ENCODE measurements at regions not wholly inside any gene's neighbourhood (a gene's known extent, or its start where the extent isn't known, plus 50 kb on each side); places are given as distances from the start of the nearest gene placed in this dataset.
A peak's percentile ranks its signal among the peaks of the same experiment; 100 is the strongest.

DNA sequence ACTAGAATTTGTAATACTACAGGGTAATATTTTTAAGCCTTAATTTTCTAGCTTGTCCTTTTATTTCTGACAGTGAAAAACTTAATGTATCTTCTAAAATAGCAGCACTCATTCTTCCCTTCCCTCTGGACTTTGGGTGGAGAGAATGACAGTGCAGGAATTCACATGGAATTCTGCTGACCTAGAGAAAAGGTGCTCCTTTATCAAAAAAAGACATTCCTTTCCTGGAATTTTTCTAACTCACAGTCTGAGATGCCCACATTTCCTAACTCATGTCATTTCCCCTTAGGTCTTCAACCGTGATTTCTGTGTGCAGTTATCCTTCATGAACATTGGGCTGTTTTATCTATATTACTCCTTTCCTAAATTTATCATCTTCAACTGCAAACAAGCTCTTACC lies 137.8 kb upstream of the PDGFD start:
- no peaks in the 10 kb centered on the region for H3K27me3 ChIP-seq (replicated peaks; ENCODE audit: insufficient read depth)
- intact Hi-C loops (cut with DNase I) = no loop called here

GRCh38 chr11:104291646-104292045 lies 127.7 kb upstream of the PDGFD start:
- 96% methylated on average over 2 of the region's 2 CpGs for WGBS
- Histone ChIP-seq H3K4me1 (replicated peaks) (no peaks in the 10 kb centered on the region), H3K4me3 (no peak overlapping the region), H3K9me3 (no peaks in the 10 kb centered on the region), H3K27me3 (replicated peaks; ENCODE audit: insufficient read depth) (no peaks in the 10 kb centered on the region), H3K36me3 (no peaks in the 10 kb centered on the region), H3K27ac (no peak overlapping the region)
- intact Hi-C loops (cut with DNase I) = no loop called here
- DNase-seq (ENCODE audit: low spot score) = no peak
- no peak for TF ChIP-seq POLR2A (IDR thresholded peaks at IDR 0.05)
- no peak for TF ChIP-seq POLR2AphosphoS5 (IDR thresholded peaks at IDR 0.05)
- no peak for TF ChIP-seq CTCF (IDR thresholded peaks at IDR 0.05)

More for the DNA sequence above, 137.8 kb upstream of the PDGFD start:
- no peak overlapping the region for H3K27ac ChIP-seq
- H3K9me3 ChIP-seq = no peaks in the 10 kb centered on the region
- DNase-seq (ENCODE audit: low spot score) = no peak
- 60% methylated on average over 1 of the region's 1 CpG for WGBS
- TF ChIP-seq POLR2AphosphoS5 (IDR thresholded peaks at IDR 0.05) (no peak), POLR2A (IDR thresholded peaks at IDR 0.05) (no peak), CTCF (IDR thresholded peaks at IDR 0.05) (no peak)
- H3K4me3 ChIP-seq = no peak overlapping the region
- no peaks in the 10 kb centered on the region for H3K36me3 ChIP-seq
- no peaks in the 10 kb centered on the region for H3K4me1 ChIP-seq (replicated peaks)

- Histone ChIP-seq H3K9me3 (no peaks in the 10 kb centered on the region), H3K4me1 (replicated peaks) (no peaks in the 10 kb centered on the region), H3K27ac (no peak overlapping the region), H3K27me3 (replicated peaks; ENCODE audit: insufficient read depth) (no peaks in the 10 kb centered on the region), H3K4me3 (no peak overlapping the region), H3K36me3 (no peaks in the 10 kb centered on the region)
- intact Hi-C loops (cut with DNase I) = no loop called here
- 75% methylated on average over 1 of the region's 1 CpG for WGBS
- DNase-seq (ENCODE audit: low spot score) = no peak
- TF ChIP-seq POLR2A (IDR thresholded peaks at IDR 0.05) = no peak
- no peak for TF ChIP-seq CTCF (IDR thresholded peaks at IDR 0.05)
- TF ChIP-seq POLR2AphosphoS5 (IDR thresholded peaks at IDR 0.05) = no peak
Measured at GRCh38 chr11:104286129-104286528, 122.2 kb upstream of the PDGFD start.

DNA sequence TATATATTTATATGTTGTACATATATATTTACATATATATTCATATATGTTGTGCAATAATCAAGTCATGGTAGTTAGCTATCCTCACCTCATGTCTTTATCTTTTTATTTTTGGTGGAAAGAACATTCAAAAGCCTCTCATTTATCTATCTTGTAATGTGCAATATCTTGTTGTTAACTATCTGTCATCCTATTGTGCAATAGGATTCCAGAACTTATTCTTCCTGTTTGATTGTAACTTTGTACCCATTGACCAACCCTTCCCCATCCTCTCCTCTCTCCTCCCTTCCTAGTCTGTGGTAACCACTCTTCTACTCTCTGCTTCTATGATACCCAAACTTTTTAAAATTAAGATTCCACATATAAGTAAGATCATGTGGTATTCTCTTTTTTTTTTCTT lies 115.6 kb upstream of the PDGFD start:
- H3K4me3 ChIP-seq = no peak overlapping the region
- no peaks in the 10 kb centered on the region for H3K27me3 ChIP-seq (replicated peaks; ENCODE audit: insufficient read depth)
- H3K36me3 ChIP-seq = no peaks in the 10 kb centered on the region
- no peaks in the 10 kb centered on the region for H3K4me1 ChIP-seq (replicated peaks)
- DNase-seq (ENCODE audit: low spot score) = no peak
- intact Hi-C loops (cut with DNase I) = no loop called here
- TF ChIP-seq POLR2AphosphoS5 (IDR thresholded peaks at IDR 0.05) = no peak
- H3K9me3 ChIP-seq = no peaks in the 10 kb centered on the region
- no peak overlapping the region for H3K27ac ChIP-seq

- H3K9me3 ChIP-seq = no peaks in the 10 kb centered on the region
- DNase-seq (ENCODE audit: low spot score) = peak; percentile 9
- no peak overlapping the region for H3K4me3 ChIP-seq
- H3K36me3 ChIP-seq = no peaks in the 10 kb centered on the region
- H3K27me3 ChIP-seq (replicated peaks; ENCODE audit: insufficient read depth) = no peaks in the 10 kb centered on the region
- 52% methylated on average over 2 of the region's 2 CpGs for WGBS
- H3K27ac ChIP-seq = no peak overlapping the region
- intact Hi-C loops (cut with DNase I) = no loop called here
- TF ChIP-seq POLR2A (IDR thresholded peaks at IDR 0.05) = no peak
- TF ChIP-seq CTCF (IDR thresholded peaks at IDR 0.05) = no peak
- no peak for TF ChIP-seq POLR2AphosphoS5 (IDR thresholded peaks at IDR 0.05)
- no peaks in the 10 kb centered on the region for H3K4me1 ChIP-seq (replicated peaks)
Measured at GRCh38 chr11:104275992-104276391, 112.0 kb upstream of the PDGFD start.
